H1 (cell line): ENCODE measurements at regions not wholly inside any gene's neighbourhood (a gene's known extent, or its start where the extent isn't known, plus 50 kb on each side); places are given as distances from the start of the nearest gene placed in this dataset.

Source experiments
- CTCF ChIA-PET: fragments of 300-600 bp; sonication (Branson Sonifier 250); formaldehyde crosslinking; loops from one replicate; lab custom pipeline; 2021; ENCODE audit not compliant: partially characterized antibody; lab: Charles Lee
- POLR2A ChIA-PET: fragments of 300-600 bp; sonication (Branson Sonifier 250); formaldehyde crosslinking; loops from one replicate; lab custom pipeline; 2021; ENCODE audit warnings: inconsistent platforms; ENCODE audit not compliant: partially characterized antibody; lab: Charles Lee
- DNase-seq, 2 experiments: peaks; one replicate each; pipeline versions ENCODE4 v3.0.0 to v3.0.0-alpha.2; 2010 to 2022; ENCODE audit warnings: low spot score in 2 of 2, low read depth in 1 of 2, mixed read lengths in 1 of 2
- FAIRE-seq: peaks from 2 replicates; lab custom pipeline; 2011; peaks lifted over from hg19 to GRCh38; lab: Jason Lieb, UNC
- H2AFZ ChIP-seq: 2 replicates; pipeline ENCODE4 v1.8.1; 2012; ENCODE audit warnings: low read length, inconsistent platforms
- H2AK5ac ChIP-seq: 2 replicates; pipeline ENCODE4 v1.6.1; 2013; ENCODE audit warnings: low read depth, low read length
- H2BK120ac ChIP-seq: replicated peaks from 2 replicates; pipeline ENCODE3; 2013; ENCODE audit warnings: low read depth, low read length, inconsistent platforms
- H2BK12ac ChIP-seq: 2 replicates; pipeline ENCODE4 v1.6.1; 2013; ENCODE audit warnings: low read depth, low read length
- H2BK15ac ChIP-seq: 2 replicates; pipeline ENCODE4 v1.6.1; 2013; ENCODE audit warnings: low read length
- H2BK20ac ChIP-seq: 2 replicates; pipeline ENCODE4 v1.6.1; 2013; ENCODE audit warnings: low read length
- H2BK5ac ChIP-seq: 2 replicates; pipeline ENCODE4 v1.6.1; 2013; ENCODE audit warnings: low read depth, low read length
- H3K14ac ChIP-seq: 2 replicates; pipeline ENCODE4 v1.6.1; 2013; ENCODE audit warnings: inconsistent platforms; ENCODE audit not compliant: insufficient read length
- H3K18ac ChIP-seq: 2 replicates; pipeline ENCODE4 v1.6.1; 2013; ENCODE audit warnings: low read length; ENCODE audit errors: extremely low read depth
- H3K23ac ChIP-seq: 2 replicates; pipeline ENCODE4 v1.6.1; 2013; ENCODE audit warnings: inconsistent platforms; ENCODE audit not compliant: insufficient read length
- H3K23me2 ChIP-seq: 2 replicates; pipeline ENCODE4 v1.6.1; 2013; ENCODE audit warnings: low read depth, low read length
- H3K27ac ChIP-seq: 2 replicates; pipeline ENCODE4 v1.6.1; 2011; ENCODE audit warnings: low read depth, low read length, inconsistent platforms
- H3K27me3 ChIP-seq, 4 experiments: replicated peaks in 1 of 4; 1 replicate in 1 of 4; 2 replicates in 3 of 4; pipeline versions ENCODE4 v1.6.1 to v1.8.1; 2011 to 2013; ENCODE audit warnings: low read length in 3 of 4, mild to moderate bottlenecking in 3 of 4, inconsistent platforms in 2 of 4, mixed read lengths in 2 of 4, moderate library complexity in 1 of 4; ENCODE audit not compliant: control insufficient read depth in 3 of 4, insufficient read depth in 3 of 4; ENCODE audit errors: extremely low read depth in 1 of 4
- H3K36me3 ChIP-seq, 4 experiments: 2 replicates each; pipeline versions ENCODE4 v1.6.1 to v1.8.1; 2011 to 2013; ENCODE audit warnings: mild to moderate bottlenecking in 4 of 4, low read length in 3 of 4, moderate library complexity in 2 of 4, control low read depth in 1 of 4, inconsistent platforms in 1 of 4; ENCODE audit not compliant: insufficient read depth in 4 of 4, control insufficient read depth in 2 of 4
- H3K4ac ChIP-seq: replicated peaks from 2 replicates; pipeline ENCODE3; 2013; ENCODE audit warnings: low read length, low read depth, mixed read lengths, inconsistent platforms; ENCODE audit not compliant: insufficient read length
- H3K4me1 ChIP-seq, 4 experiments: replicated peaks in 1 of 4; 1 replicate in 1 of 4; 2 replicates in 3 of 4; pipeline versions ENCODE4 v1.6.1 to v1.8.1; 2011 to 2013; ENCODE audit warnings: low read length in 3 of 4, inconsistent platforms in 2 of 4, mixed read lengths in 1 of 4; ENCODE audit not compliant: insufficient read depth in 4 of 4, control insufficient read depth in 3 of 4
- H3K4me2 ChIP-seq, 2 experiments: 2 replicates each; pipeline versions ENCODE4 v1.6.1 to v1.8.1; 2011 to 2013; ENCODE audit warnings: low read depth in 2 of 2, low read length in 2 of 2, control low read depth in 1 of 2, inconsistent platforms in 1 of 2, mild to moderate bottlenecking in 1 of 2; ENCODE audit not compliant: insufficient read depth in 1 of 2
- H3K4me3 ChIP-seq, 4 experiments: fragments of 200-600, 300-600 bp in 1 of 4; sonication (generic), shearing (Covaris generic), sonication (Bioruptor Twin) in 1 of 4; 2 replicates each; pipeline versions ENCODE4 v1.5.1 to v1.8.1; 2011 to 2016; ENCODE audit warnings: low read length in 4 of 4, low read depth in 3 of 4, control low read depth in 2 of 4, inconsistent platforms in 2 of 4, mild to moderate bottlenecking in 2 of 4, mixed read lengths in 1 of 4, moderate library complexity in 1 of 4; ENCODE audit not compliant: insufficient read depth in 2 of 4; ENCODE audit errors: extremely low read depth in 1 of 4
- H3K56ac ChIP-seq: replicated peaks from 2 replicates; pipeline ENCODE3; 2013; ENCODE audit warnings: low read depth, mild to moderate bottlenecking, mixed read lengths, low read length, inconsistent platforms; ENCODE audit not compliant: insufficient read length
- H3K79me1 ChIP-seq: 2 replicates; pipeline ENCODE4 v1.6.1; 2013; ENCODE audit warnings: low read depth, low read length, control low read depth
- H3K79me2 ChIP-seq, 2 experiments: 2 replicates each; pipeline versions ENCODE4 v1.6.1 to v1.8.1; 2012 to 2013; ENCODE audit warnings: low read length in 2 of 2, mild to moderate bottlenecking in 2 of 2, inconsistent platforms in 1 of 2; ENCODE audit not compliant: insufficient read depth in 2 of 2, control insufficient read depth in 1 of 2
- H3K9ac ChIP-seq, 4 experiments: replicated peaks in 1 of 4; 1 replicate in 1 of 4; 2 replicates in 3 of 4; pipeline versions ENCODE4 v1.6.1 to v1.8.1; 2011 to 2013; ENCODE audit warnings: low read depth in 3 of 4, low read length in 3 of 4, control low read depth in 2 of 4, mild to moderate bottlenecking in 2 of 4, moderate library complexity in 2 of 4, inconsistent platforms in 1 of 4; ENCODE audit errors: extremely low read depth in 1 of 4
- H3K9me3 ChIP-seq, 2 experiments: 2 replicates each; pipeline versions ENCODE4 v1.6.1 to v1.8.1; 2012 to 2013; ENCODE audit warnings: mild to moderate bottlenecking in 2 of 2, moderate library complexity in 2 of 2, control low read depth in 1 of 2, inconsistent platforms in 1 of 2, low read depth in 1 of 2, low read length in 1 of 2, mixed read lengths in 1 of 2; ENCODE audit not compliant: insufficient read depth in 2 of 2
- H4K20me1 ChIP-seq, 2 experiments: replicated peaks in 1 of 2; 2 replicates each; pipeline versions ENCODE3 to v1.8.1; 2011 to 2013; ENCODE audit warnings: inconsistent platforms in 2 of 2, low read length in 2 of 2, mild to moderate bottlenecking in 1 of 2; ENCODE audit not compliant: insufficient read depth in 2 of 2, control insufficient read depth in 1 of 2
- H4K5ac ChIP-seq: 2 replicates; pipeline ENCODE4 v1.6.1; 2013; ENCODE audit warnings: low read length, low read depth, mixed read lengths, inconsistent platforms; ENCODE audit not compliant: insufficient read length
- H4K8ac ChIP-seq: 2 replicates; pipeline ENCODE4 v1.8.0; 2013; ENCODE audit warnings: mild to moderate bottlenecking, moderate library complexity, low read length, inconsistent platforms; ENCODE audit not compliant: insufficient read depth; ENCODE audit errors: extremely low read depth
- H4K91ac ChIP-seq: replicated peaks from 2 replicates; pipeline ENCODE3; 2013; ENCODE audit warnings: low read length, mixed read lengths, inconsistent platforms; ENCODE audit not compliant: insufficient read length
- ASH2L ChIP-seq: fragments of 200-600, 300-600 bp; sonication (generic); IDR thresholded peaks from one replicate; pipeline ENCODE4 v1.7.1; 2017; ENCODE audit warnings: low read length
- ATF3 ChIP-seq: IDR thresholded peaks from 2 replicates; pipeline ENCODE4 v1.6.1; 2011; ENCODE audit warnings: low read depth, mild to moderate bottlenecking, low read length; ENCODE audit not compliant: insufficient read depth
- CTBP2 ChIP-seq: IDR thresholded peaks from 2 replicates; pipeline ENCODE4 v1.7.0; 2011; ENCODE audit warnings: borderline replicate concordance, mild to moderate bottlenecking, moderate library complexity, mixed read lengths, low read length; ENCODE audit not compliant: insufficient read depth, insufficient read length
- KDM5A ChIP-seq: fragments of 200-600 bp; IDR thresholded peaks from 2 replicates; pipeline ENCODE4 v1.7.1; 2012; ENCODE audit warnings: mild to moderate bottlenecking, low read length, inconsistent platforms, mixed read lengths
- MAFK ChIP-seq: IDR thresholded peaks from 2 replicates; pipeline ENCODE4 v1.6.1; 2012; ENCODE audit warnings: low read depth, mild to moderate bottlenecking, improper control_type of control experiment, low read length
- NANOG ChIP-seq: IDR thresholded peaks from 2 replicates; pipeline ENCODE4 v1.6.1; 2011; ENCODE audit warnings: low read length, low read depth, mild to moderate bottlenecking, inconsistent platforms; ENCODE audit not compliant: insufficient read depth, poor library complexity, severe bottlenecking
- RXRA ChIP-seq: IDR thresholded peaks from 2 replicates; pipeline ENCODE4 v1.6.1; 2011; ENCODE audit warnings: low read depth, mild to moderate bottlenecking, low read length, moderate library complexity; ENCODE audit not compliant: insufficient read depth
- SIN3A ChIP-seq, 2 experiments: IDR thresholded peaks in 1 of 2; conservative IDR thresholded peaks in 1 of 2; 2 replicates each; pipeline ENCODE4 v1.6.1; 2011 to 2012; ENCODE audit warnings: low read length in 2 of 2, improper control_type of control experiment in 1 of 2, low read depth in 1 of 2, mild to moderate bottlenecking in 1 of 2
- WGBS, 2 experiments: shearing (Covaris generic) in 1 of 2; methylation state at CpG; one replicate each; pipeline versions ENCODE4 v1.1.6 to v1.1.7; 2013 to 2015; ENCODE audit warnings: low lambda C conversion rate in 2 of 2, mixed read lengths in 2 of 2, inconsistent platforms in 1 of 2, low coverage in 1 of 2, missing lambda C conversion rate in 1 of 2; ENCODE audit not compliant: insufficient replicate concordance in 2 of 2, insufficient coverage in 1 of 2, insufficient read length in 1 of 2; ENCODE audit errors: extremely low coverage in 1 of 2, missing lambda C conversion rate in 1 of 2; 5-methylcytosine and 5-hydroxymethylcytosine counted together
- TF ChIP-seq, protein P1 (sequence below): IDR thresholded peaks from 2 replicates; pipeline ENCODE4 v1.6.1; 2011; ENCODE audit warnings: low read length, improper control_type of control experiment

DNA sequence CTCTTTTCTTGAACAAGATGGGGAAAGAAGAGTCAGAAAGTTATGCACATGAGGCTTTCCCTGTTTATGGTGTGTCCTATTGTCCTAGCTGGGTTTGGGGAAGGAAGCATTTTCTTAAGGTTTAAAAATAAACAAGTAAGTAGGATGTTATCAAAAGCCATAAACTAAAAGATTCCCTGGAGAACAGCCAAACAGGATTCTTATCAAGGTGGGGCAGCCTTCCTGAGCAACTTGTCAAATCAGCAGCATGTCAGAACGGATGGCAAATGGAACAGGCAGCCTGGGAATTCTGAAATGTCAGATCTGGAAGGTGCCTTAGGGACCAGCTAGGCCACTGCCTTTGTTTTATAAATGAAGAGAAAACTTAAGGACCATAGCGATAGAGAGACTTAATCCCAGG, 152.2 kb upstream of the RGS6 start:
- no peak overlapping the region for H4K5ac ChIP-seq
- H2AK5ac ChIP-seq = no peak overlapping the region
- no peak for TF ChIP-seq RXRA
- TF ChIP-seq CTBP2 = no peak
- TF ChIP-seq ATF3 = no peak
- no peak for TF ChIP-seq MAFK
- TF ChIP-seq, protein P1, sequence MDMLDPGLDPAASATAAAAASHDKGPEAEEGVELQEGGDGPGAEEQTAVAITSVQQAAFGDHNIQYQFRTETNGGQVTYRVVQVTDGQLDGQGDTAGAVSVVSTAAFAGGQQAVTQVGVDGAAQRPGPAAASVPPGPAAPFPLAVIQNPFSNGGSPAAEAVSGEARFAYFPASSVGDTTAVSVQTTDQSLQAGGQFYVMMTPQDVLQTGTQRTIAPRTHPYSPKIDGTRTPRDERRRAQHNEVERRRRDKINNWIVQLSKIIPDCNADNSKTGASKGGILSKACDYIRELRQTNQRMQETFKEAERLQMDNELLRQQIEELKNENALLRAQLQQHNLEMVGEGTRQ = no peak
- TF ChIP-seq SIN3A (conservative IDR thresholded peaks at IDR 0.05 in 1 of 2, IDR thresholded peaks at IDR 0.05 in 1 of 2; ENCODE audit: low read depth in 1 of 2, low read length in 2 of 2) = no peak
- no peak for TF ChIP-seq KDM5A
- TF ChIP-seq ASH2L = no peak
- TF ChIP-seq NANOG = no peak
- ChIA-PET POLR2A (no interaction called here), CTCF (interaction anchor here (0.6 to 3.1 kb wide), 4 partner anchors 25 to 783 kb away, joined by 3 to 10 read pairs (median 3); no protein-coding TSS in a partner anchor)
- H2BK15ac ChIP-seq = no peak overlapping the region
- no peaks in the 10 kb centered on the region for H3K36me3 ChIP-seq
- no peak overlapping the region for H3K27ac ChIP-seq
- H4K91ac ChIP-seq = no peak overlapping the region
- H3K9ac ChIP-seq = no peak overlapping the region
- no peak overlapping the region for H3K56ac ChIP-seq
- H2BK5ac ChIP-seq = no peak overlapping the region
- H2BK20ac ChIP-seq = no peak overlapping the region
- no peaks in the 10 kb centered on the region for H4K20me1 ChIP-seq
- H3K23ac ChIP-seq = no peak overlapping the region
- H3K18ac ChIP-seq = no peak overlapping the region
- no peaks in the 10 kb centered on the region; a peak in 1 of 7 replicates for H3K27me3 ChIP-seq
- no peak for DNase-seq
- no peak overlapping the region for H3K4ac ChIP-seq
- no peaks in the 10 kb centered on the region for H3K79me1 ChIP-seq
- no peak overlapping the region for H2BK120ac ChIP-seq
- no peak for FAIRE-seq
- no peaks in the 10 kb centered on the region for H3K79me2 ChIP-seq
- no peaks in the 10 kb centered on the region for H3K23me2 ChIP-seq
- no peak overlapping the region for H3K14ac ChIP-seq
- 90% methylated on average over 2 of the region's 2 CpGs; no CpG with 5 or more reads in 1 of the 2 experiments for WGBS, 2 experiments
- H3K4me1 ChIP-seq = peaks cover 4 to 10% (median 7%) of the 10 kb centered on the region in 4 experiments; a peak in 5 of 7 replicates
- H4K8ac ChIP-seq = no peak overlapping the region
- no peak overlapping the region for H2BK12ac ChIP-seq
- no peak overlapping the region for H2AFZ ChIP-seq
- H3K4me2 ChIP-seq = no peak overlapping the region
- no peaks in the 10 kb centered on the region for H3K9me3 ChIP-seq
- no peak overlapping the region for H3K4me3 ChIP-seq
